ENCODE measurements at regions not wholly inside any gene's neighbourhood (a gene's known extent, or its start where the extent isn't known, plus 50 kb on each side); places are given as distances from the start of the nearest gene placed in this dataset.
"Not testable (repeated sequence)": the region's sequence is repeated elsewhere in the genome, so short reads cannot be mapped to it uniquely, and the experiment has no call there.

- Mint-ChIP-seq H3K9me3 (peaks cover 21% of the 10 kb centered on the region), H3K36me3 (no peaks in the 10 kb centered on the region), H3K4me3 (no peak overlapping the region), H3K27ac (no peak overlapping the region), H3K4me1 (no peaks in the 10 kb centered on the region)
- no peak for DNase-seq (ENCODE audit: low spot score in 2 of 2)
- ATAC-seq: no peak
These were observed 654.6 kb downstream of the TNS3 start for GRCh38 chr7:46927131-46927810.

GRCh38 chr7:46916581-46916980 is 665.3 kb downstream of the TNS3 start:
- DNase-seq (ENCODE audit: low spot score in 2 of 2): no peak
- no peaks in the 10 kb centered on the region for H3K36me3 Mint-ChIP-seq
- H3K4me3 Mint-ChIP-seq: no peak overlapping the region
- ATAC-seq: no peak
- no peak overlapping the region for H3K27ac Mint-ChIP-seq
- no peaks in the 10 kb centered on the region for H3K4me1 Mint-ChIP-seq
- H3K9me3 Mint-ChIP-seq: peaks cover 11% of the 10 kb centered on the region

GRCh38 chr7:46912692-46913091 is 669.2 kb downstream of the TNS3 start:
- ATAC-seq (no peak), DNase-seq (ENCODE audit: low spot score in 2 of 2) (no peak)
- H3K4me3 Mint-ChIP-seq: no peak overlapping the region
- no peaks in the 10 kb centered on the region for H3K4me1 Mint-ChIP-seq
- H3K36me3 Mint-ChIP-seq: no peaks in the 10 kb centered on the region
- H3K9me3 Mint-ChIP-seq: peaks cover 14% of the 10 kb centered on the region
- H3K27ac Mint-ChIP-seq: no peak overlapping the region

- no peak for ATAC-seq
- Mint-ChIP-seq H3K4me1 (no peaks in the 10 kb centered on the region), H3K4me3 (no peak overlapping the region), H3K36me3 (no peaks in the 10 kb centered on the region), H3K9me3 (peaks cover 10% of the 10 kb centered on the region), H3K27ac (no peak overlapping the region)
- no peak for DNase-seq (ENCODE audit: low spot score in 2 of 2)
These were observed 672.3 kb downstream of the TNS3 start for GRCh38 chr7:46909601-46910051.

GRCh38 chr7:46908770-46909169 is 673.1 kb downstream of the TNS3 start:
- Mint-ChIP-seq H3K36me3 (no peaks in the 10 kb centered on the region), H3K4me3 (no peak overlapping the region), H3K9me3 (peaks cover 9% of the 10 kb centered on the region), H3K4me1 (no peaks in the 10 kb centered on the region), H3K27ac (no peak overlapping the region)
- no peak for ATAC-seq
- DNase-seq (ENCODE audit: low spot score in 2 of 2): no peak

GRCh38 chr7:46904523-46904922 is 677.4 kb downstream of the TNS3 start:
- ATAC-seq; H3K36me3 Mint-ChIP-seq; H3K27ac Mint-ChIP-seq; H3K4me3 Mint-ChIP-seq; H3K4me1 Mint-ChIP-seq; DNase-seq (ENCODE audit: low spot score in 2 of 2): not testable (repeated sequence)
- peaks cover 11% of the 10 kb centered on the region for H3K9me3 Mint-ChIP-seq

- Mint-ChIP-seq H3K9me3 (peaks cover 7% of the 10 kb centered on the region), H3K4me3 (no peak overlapping the region), H3K36me3 (no peaks in the 10 kb centered on the region), H3K4me1 (no peaks in the 10 kb centered on the region), H3K27ac (no peak overlapping the region)
- no peak for DNase-seq (ENCODE audit: low spot score in 2 of 2)
- no peak for ATAC-seq
These were observed 679.4 kb downstream of the TNS3 start for GRCh38 chr7:46902463-46902862.

GRCh38 chr7:46900312-46901263 is 681.3 kb downstream of the TNS3 start:
- no peak for ATAC-seq
- Mint-ChIP-seq H3K27ac (no peak overlapping the region), H3K4me3 (no peak overlapping the region), H3K9me3 (peaks cover 7% of the 10 kb centered on the region), H3K36me3 (no peaks in the 10 kb centered on the region), H3K4me1 (no peaks in the 10 kb centered on the region)
- DNase-seq (ENCODE audit: low spot score in 2 of 2): no peak

GRCh38 chr7:46897381-46897780 is 684.5 kb downstream of the TNS3 start:
- H3K4me3 Mint-ChIP-seq: no peak overlapping the region

GRCh38 chr7:46886669-46887374 is 695.1 kb downstream of the TNS3 start:
- Mint-ChIP-seq H3K4me1 (no peaks in the 10 kb centered on the region), H3K9me3 (peaks cover 13% of the 10 kb centered on the region), H3K36me3 (no peaks in the 10 kb centered on the region), H3K27ac (no peak overlapping the region), H3K4me3 (no peak overlapping the region)
- DNase-seq (ENCODE audit: low spot score in 2 of 2) (no peak), ATAC-seq (no peak)

More at GRCh38 chr7:46897381-46897780, 684.5 kb downstream of the TNS3 start:
- H3K36me3 Mint-ChIP-seq: no peaks in the 10 kb centered on the region
- DNase-seq (ENCODE audit: low spot score in 2 of 2): no peak
- peaks cover 16% of the 10 kb centered on the region for H3K9me3 Mint-ChIP-seq
- H3K27ac Mint-ChIP-seq: no peak overlapping the region
- no peak for ATAC-seq
- H3K4me1 Mint-ChIP-seq: no peaks in the 10 kb centered on the region

GRCh38 chr7:46885167-46885566 is 696.7 kb downstream of the TNS3 start:
- Mint-ChIP-seq H3K4me1 (no peaks in the 10 kb centered on the region), H3K27ac (no peak overlapping the region), H3K4me3 (no peak overlapping the region), H3K9me3 (peaks cover 14% of the 10 kb centered on the region), H3K36me3 (no peaks in the 10 kb centered on the region)
- no peak for DNase-seq (ENCODE audit: low spot score in 2 of 2)
- ATAC-seq: no peak

- no peak overlapping the region for H3K4me3 Mint-ChIP-seq
- no peak overlapping the region for H3K27ac Mint-ChIP-seq
- H3K4me1 Mint-ChIP-seq: no peaks in the 10 kb centered on the region
- ATAC-seq (no peak), DNase-seq (ENCODE audit: low spot score in 2 of 2) (no peak)
- no peaks in the 10 kb centered on the region for H3K36me3 Mint-ChIP-seq
- H3K9me3 Mint-ChIP-seq: peaks cover 4% of the 10 kb centered on the region
These were observed 700.3 kb downstream of the TNS3 start for GRCh38 chr7:46881507-46882127.

- Mint-ChIP-seq H3K27ac (no peak overlapping the region), H3K4me1 (no peaks in the 10 kb centered on the region), H3K36me3 (no peaks in the 10 kb centered on the region), H3K4me3 (no peak overlapping the region), H3K9me3 (peaks cover 4% of the 10 kb centered on the region)
- no peak for DNase-seq (ENCODE audit: low spot score in 2 of 2)
- ATAC-seq: no peak
These were observed 701.3 kb downstream of the TNS3 start for GRCh38 chr7:46880508-46881196.

GRCh38 chr7:46879783-46880182 is 702.1 kb downstream of the TNS3 start:
- H3K36me3 Mint-ChIP-seq: no peaks in the 10 kb centered on the region
- ATAC-seq: no peak
- no peak overlapping the region for H3K27ac Mint-ChIP-seq
- H3K4me1 Mint-ChIP-seq: no peaks in the 10 kb centered on the region
- H3K4me3 Mint-ChIP-seq: no peak overlapping the region
- no peak for DNase-seq (ENCODE audit: low spot score in 2 of 2)
- peaks cover 4% of the 10 kb centered on the region for H3K9me3 Mint-ChIP-seq
